ENCODE measurements at regions not wholly inside any gene's neighbourhood (a gene's known extent, or its start where the extent isn't known, plus 50 kb on each side); places are given as distances from the start of the nearest gene placed in this dataset.

DNA sequence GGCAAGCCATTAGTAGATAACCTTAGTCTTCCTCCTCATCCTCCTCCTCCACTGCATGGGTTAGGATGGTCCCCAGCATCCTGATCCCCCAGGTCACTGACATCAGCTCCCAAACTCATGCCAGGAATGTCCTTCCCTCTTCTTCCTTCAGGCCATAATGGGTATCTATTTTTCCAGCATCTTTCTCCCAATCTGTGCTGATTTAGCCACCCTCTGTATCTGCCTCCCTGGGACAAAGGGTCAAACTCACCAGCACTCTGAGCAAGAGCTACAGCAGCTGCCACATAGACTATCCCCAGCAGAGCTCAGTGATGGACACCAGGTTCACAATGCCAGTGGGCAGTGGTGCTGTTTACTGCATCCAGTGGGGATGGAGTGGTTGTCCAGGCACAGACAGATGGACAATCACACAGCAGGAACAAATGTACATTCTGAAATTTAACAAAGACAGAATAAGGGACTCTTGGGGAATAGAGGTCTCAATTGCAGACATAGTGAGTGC lies 115.2 kb upstream of the TOP3B start:
- no peak overlapping the region for H2AFZ ChIP-seq (ENCODE audit: low read depth, low read length, poor library complexity, severe bottlenecking)
- no TSS peak for BruUV-seq (replicated peaks)
- POLR2A ChIA-PET, result no interaction called here
- intact Hi-C loops (cut with micrococcal nuclease), result no loop called here
- H3K9me2 ChIP-seq (ENCODE audit: insufficient read depth), result no peaks in the 10 kb centered on the region
- H3K4me1 ChIP-seq (ENCODE audit: control insufficient read depth in 1 of 2, insufficient read depth in 2 of 2, low read length in 2 of 2), result peaks cover 0 to 9% of the 10 kb centered on the region in 2 experiments; a peak in 2 of 4 replicates
- TF ChIP-seq CEBPB (IDR thresholded peaks at IDR 0.05; ENCODE audit: low read depth), result no peak
- TF ChIP-seq CTCF (IDR thresholded peaks at IDR 0.05 in 2 of 3, conservative IDR thresholded peaks at IDR 0.05 in 1 of 3; ENCODE audit: borderline replicate concordance in 1 of 3, insufficient read depth in 1 of 3, low read depth in 2 of 3, low read length in 2 of 3), result no peak
- TF ChIP-seq JUND (IDR thresholded peaks at IDR 0.05), result no peak
- TF ChIP-seq EZH2phosphoT487 (IDR thresholded peaks at IDR 0.05; ENCODE audit: borderline replicate concordance), result no peak
- no peak for TF ChIP-seq ATF3 (IDR thresholded peaks at IDR 0.05)
- no peak for TF ChIP-seq EGR1 (IDR thresholded peaks at IDR 0.05; ENCODE audit: low read depth)
- TF ChIP-seq EZH2 (IDR thresholded peaks at IDR 0.05), result no peak
- no peak for TF ChIP-seq YY1 (IDR thresholded peaks at IDR 0.05; ENCODE audit: extremely low read depth, insufficient replicate concordance, low read depth, low read length)
- TF ChIP-seq POLR2A (IDR thresholded peaks at IDR 0.05; ENCODE audit: borderline replicate concordance, extremely low read depth, insufficient read depth, insufficient read length), result no peak
- TF ChIP-seq REST (IDR thresholded peaks at IDR 0.05; ENCODE audit: low read depth), result no peak
- no peak overlapping the region for H3K27ac ChIP-seq (ENCODE audit: low read depth, low read length)
- no peak overlapping the region for H3K4me2 ChIP-seq (ENCODE audit: low read length)
- peaks cover 13% of the 10 kb centered on the region for H3K27me3 ChIP-seq (ENCODE audit: insufficient read depth, low read length)
- no peak overlapping the region for H3K9ac ChIP-seq (ENCODE audit: low read length)
- RAD21 ChIA-PET (ENCODE audit: low non-redundant PET in 1 of 2, low total read pairs in 2 of 2, uncharacterized antibody in 2 of 2, unreplicated experiment in 2 of 2), result no interaction called here
- no peak overlapping the region for H3K4me3 ChIP-seq (replicated peaks in 1 of 2; ENCODE audit: low read depth in 1 of 2, low read length in 2 of 2)
- H4K20me1 ChIP-seq (ENCODE audit: insufficient read depth), result no peaks in the 10 kb centered on the region
- CTCF ChIA-PET, result no interaction called here
- ATAC-seq, result no peak
- DNase-seq (ENCODE audit: low read depth, low spot score), result no peak
- no peaks in the 10 kb centered on the region for H3K79me2 ChIP-seq (ENCODE audit: insufficient read depth, low read length)
- H3K36me3 ChIP-seq (ENCODE audit: control insufficient read depth in 1 of 2, insufficient read depth in 2 of 2, low read length in 2 of 2), result no peaks in the 10 kb centered on the region
- H3K9me3 ChIP-seq (ENCODE audit: control insufficient read depth in 1 of 2, insufficient read depth in 1 of 2, low read depth in 1 of 2, low read length in 2 of 2), result no peaks in the 10 kb centered on the region
